ENCODE measurements at regions not wholly inside any gene's neighbourhood (a gene's known extent, or its start where the extent isn't known, plus 50 kb on each side); places are given as distances from the start of the nearest gene placed in this dataset.

GRCh38 chr15:35783203-35783602 lies 237.2 kb upstream of the DPH6 start:
- DNase-seq = no peak

- no peak for DNase-seq
Observed at GRCh38 chr15:35784745-35785144, 238.8 kb upstream of the DPH6 start.

- DNase-seq = no peak
Observed at GRCh38 chr15:35810007-35810406, 264.0 kb upstream of the DPH6 start.

GRCh38 chr15:35813573-35813972 lies 267.6 kb upstream of the DPH6 start:
- no peak for DNase-seq

GRCh38 chr15:35818846-35819245 lies 272.9 kb upstream of the DPH6 start:
- DNase-seq = no peak

GRCh38 chr15:35822153-35822552 lies 276.2 kb upstream of the DPH6 start:
- no peak for DNase-seq

- no peak for DNase-seq
Observed at GRCh38 chr15:35827141-35827540, 281.2 kb upstream of the DPH6 start.

GRCh38 chr15:35827911-35828310 lies 281.9 kb upstream of the DPH6 start:
- DNase-seq = no peak

GRCh38 chr15:35833581-35833980 lies 287.6 kb upstream of the DPH6 start:
- DNase-seq = no peak

- no peak for DNase-seq
Observed at GRCh38 chr15:35834216-35834830, 288.4 kb upstream of the DPH6 start.

GRCh38 chr15:35834866-35835265 lies 288.9 kb upstream of the DPH6 start:
- DNase-seq = no peak

GRCh38 chr15:35838424-35839111 lies 292.6 kb upstream of the DPH6 start:
- no peak for DNase-seq

GRCh38 chr15:35842631-35843030 lies 296.7 kb upstream of the DPH6 start:
- no peak for DNase-seq

GRCh38 chr15:35843498-35843897 lies 297.5 kb upstream of the DPH6 start:
- no peak for DNase-seq

GRCh38 chr15:35850284-35850683 lies 304.3 kb upstream of the DPH6 start:
- DNase-seq = no peak

- DNase-seq = no peak
Observed at GRCh38 chr15:35851491-35851890, 305.5 kb upstream of the DPH6 start.

GRCh38 chr15:35852818-35853624 lies 307.1 kb upstream of the DPH6 start:
- DNase-seq = no peak

- DNase-seq = no peak
Observed at GRCh38 chr15:35854316-35854715, 308.4 kb upstream of the DPH6 start.

- DNase-seq = no peak
Observed at GRCh38 chr15:35857567-35858226, 311.7 kb upstream of the DPH6 start.

GRCh38 chr15:35858707-35859106 lies 312.7 kb upstream of the DPH6 start:
- DNase-seq = no peak

- no peak for DNase-seq
Observed at GRCh38 chr15:35863655-35864054, 317.7 kb upstream of the DPH6 start.

GRCh38 chr15:35867356-35867755 lies 321.4 kb upstream of the DPH6 start:
- DNase-seq = no peak

GRCh38 chr15:35871282-35871681 lies 325.3 kb upstream of the DPH6 start:
- no peak for DNase-seq

- DNase-seq = no peak
Observed at GRCh38 chr15:35871812-35872211, 325.8 kb upstream of the DPH6 start.

All from activated CD8-positive, alpha-beta memory T cell treated with anti-CD3 and anti-CD28 coated beads for 24 hours (primary cell).